Naive thymus-derived CD8-positive, alpha-beta T cell (primary cell): ENCODE measurements at regions not wholly inside any gene's neighbourhood (a gene's known extent, or its start where the extent isn't known, plus 50 kb on each side); places are given as distances from the start of the nearest gene placed in this dataset.
"Not testable (repeated sequence)": the region's sequence is repeated elsewhere in the genome, so short reads cannot be mapped to it uniquely, and the experiment has no call there.

Source experiments
- ATAC-seq, 2 donors: fragments of 150-1000 bp; cut with Tn5 transposase in 1 of 2; sonication (Bioruptor Pico), chemical (Tn5 transposase) in 1 of 2; 1 replicate in 1 of 2; 2 replicates in 1 of 2; pipeline ENCODE4 v1.10.0; 2021; ENCODE audit warnings: mild to moderate bottlenecking in 2 of 2, moderate library complexity in 2 of 2
- POLR2A ChIA-PET: fragments of 350-600 bp; sonication (Branson Sonifier 250); formaldehyde crosslinking; loops from one replicate; lab custom pipeline; 2021; ENCODE audit warnings: antibody characterized with exemption; lab: Charles Lee
- DNase-seq, 10 donors: peaks; one replicate each; pipeline versions ENCODE4 v3.0.0 to v3.0.0-alpha.2; 2020 to 2022
- H3K27ac Mint-ChIP-seq, 10 donors: one replicate each; pipeline ENCODE4 v1.8.0; 2020 to 2022; ENCODE audit warnings: mild to moderate bottlenecking in 10 of 10, mixed read lengths in 10 of 10, moderate library complexity in 4 of 10, inconsistent platforms in 1 of 10
- H3K27me3 Mint-ChIP-seq, 5 donors: one replicate each; pipeline ENCODE4 v1.8.0; 2021 to 2022; ENCODE audit warnings: mixed read lengths in 5 of 5
- H3K36me3 Mint-ChIP-seq, 3 donors: one replicate each; pipeline ENCODE4 v1.8.0; 2020 to 2022; ENCODE audit warnings: mixed read lengths in 3 of 3, mild to moderate bottlenecking in 2 of 3, inconsistent platforms in 1 of 3
- H3K4me1 Mint-ChIP-seq, 4 donors: one replicate each; pipeline ENCODE4 v1.8.0; 2021 to 2022; ENCODE audit warnings: mixed read lengths in 4 of 4
- H3K4me3 Mint-ChIP-seq, 10 donors: one replicate each; pipeline ENCODE4 v1.8.0; 2020 to 2022; ENCODE audit warnings: mild to moderate bottlenecking in 10 of 10, mixed read lengths in 10 of 10, moderate library complexity in 6 of 10, inconsistent platforms in 1 of 10
- H3K9me3 Mint-ChIP-seq, 9 donors: one replicate each; pipeline ENCODE4 v1.8.0; 2020 to 2022; ENCODE audit warnings: mixed read lengths in 9 of 9, mild to moderate bottlenecking in 3 of 9, inconsistent platforms in 1 of 9, moderate library complexity in 1 of 9

GRCh38 chr19:28386470-28386869, 826.5 kb downstream of the UQCRFS1 start:
- Mint-ChIP-seq H3K4me3 (peak overlapping the region in 3 of 10 donors; percentile 58 to 79 (median 59)), H3K4me1 (peaks cover 0 to 22% (median 10%) of the 10 kb centered on the region in 4 donors), H3K9me3 (peaks cover 0 to 32% (median 3%) of the 10 kb centered on the region in 9 donors), H3K27me3 (peaks cover 0 to 13% (median 0%) of the 10 kb centered on the region in 5 donors), H3K27ac (peak overlapping the region in 2 of 10 donors; percentile 92 to 95), H3K36me3 (no peaks in the 10 kb centered on the region)
- ATAC-seq (no peak), DNase-seq (no peak)
- POLR2A ChIA-PET, result no interaction called here

GRCh38 chr19:28386066-28386465, 826.9 kb downstream of the UQCRFS1 start:
- peaks cover 0 to 32% (median 3%) of the 10 kb centered on the region in 9 donors for H3K9me3 Mint-ChIP-seq
- H3K4me3 Mint-ChIP-seq, result peak overlapping the region in 3 of 10 donors; percentile 58 to 79 (median 59)
- no peaks in the 10 kb centered on the region for H3K36me3 Mint-ChIP-seq
- peak overlapping the region in 2 of 10 donors; percentile 92 to 95 for H3K27ac Mint-ChIP-seq
- POLR2A ChIA-PET, result no interaction called here
- H3K4me1 Mint-ChIP-seq, result peaks cover 0 to 22% (median 10%) of the 10 kb centered on the region in 4 donors
- peaks cover 0 to 14% (median 0%) of the 10 kb centered on the region in 5 donors for H3K27me3 Mint-ChIP-seq
- ATAC-seq (no peak), DNase-seq (no peak)

GRCh38 chr19:28377077-28377476, 835.9 kb downstream of the UQCRFS1 start:
- peaks cover 0 to 13% (median 2%) of the 10 kb centered on the region in 9 donors for H3K9me3 Mint-ChIP-seq
- H3K4me3 Mint-ChIP-seq, result no peak overlapping the region
- ATAC-seq (no peak), DNase-seq (no peak)
- H3K36me3 Mint-ChIP-seq, result peaks cover 0 to 5% (median 0%) of the 10 kb centered on the region in 3 donors
- H3K27ac Mint-ChIP-seq, result no peak overlapping the region
- H3K27me3 Mint-ChIP-seq, result peaks cover 0 to 13% (median 0%) of the 10 kb centered on the region in 5 donors
- POLR2A ChIA-PET, result no interaction called here
- no peaks in the 10 kb centered on the region for H3K4me1 Mint-ChIP-seq

- ATAC-seq (no peak), DNase-seq (no peak)
- no peaks in the 10 kb centered on the region for H3K4me1 Mint-ChIP-seq
- H3K9me3 Mint-ChIP-seq, result peaks cover 0 to 13% (median 5%) of the 10 kb centered on the region in 9 donors
- H3K27me3 Mint-ChIP-seq, result peaks cover 0 to 9% (median 0%) of the 10 kb centered on the region in 5 donors
- H3K27ac Mint-ChIP-seq, result no peak overlapping the region
- H3K4me3 Mint-ChIP-seq, result no peak overlapping the region
- H3K36me3 Mint-ChIP-seq, result peaks cover 0 to 5% (median 0%) of the 10 kb centered on the region in 3 donors
- POLR2A ChIA-PET, result no interaction called here
These were observed 838.0 kb downstream of the UQCRFS1 start for GRCh38 chr19:28374971-28375370.

- H3K4me1 Mint-ChIP-seq, result no peaks in the 10 kb centered on the region
- POLR2A ChIA-PET, result no interaction called here
- no peak for ATAC-seq
These were observed 840.2 kb downstream of the UQCRFS1 start for GRCh38 chr19:28372576-28373247.

GRCh38 chr19:28367146-28367545, 845.8 kb downstream of the UQCRFS1 start:
- no peak for ATAC-seq
- no peak for DNase-seq
- Mint-ChIP-seq H3K9me3 (peaks cover 0 to 37% (median 9%) of the 10 kb centered on the region in 9 donors), H3K4me1 (no peaks in the 10 kb centered on the region), H3K27ac (no peak overlapping the region), H3K4me3 (no peak overlapping the region), H3K36me3 (no peaks in the 10 kb centered on the region), H3K27me3 (peaks cover 0 to 6% (median 0%) of the 10 kb centered on the region in 5 donors)
- POLR2A ChIA-PET, result no interaction called here

More at GRCh38 chr19:28372576-28373247, 840.2 kb downstream of the UQCRFS1 start:
- H3K27me3 Mint-ChIP-seq, result peaks cover 0 to 6% (median 0%) of the 10 kb centered on the region in 5 donors
- no peak overlapping the region for H3K4me3 Mint-ChIP-seq
- H3K9me3 Mint-ChIP-seq, result peaks cover 0 to 19% (median 6%) of the 10 kb centered on the region in 9 donors
- H3K27ac Mint-ChIP-seq, result no peak overlapping the region
- no peak for DNase-seq
- H3K36me3 Mint-ChIP-seq, result peaks cover 0 to 5% (median 0%) of the 10 kb centered on the region in 3 donors

GRCh38 chr19:28363254-28363653, 849.7 kb downstream of the UQCRFS1 start:
- ATAC-seq (no peak), DNase-seq (no peak)
- no peak overlapping the region for H3K27ac Mint-ChIP-seq
- POLR2A ChIA-PET, result no interaction called here
- no peaks in the 10 kb centered on the region for H3K27me3 Mint-ChIP-seq
- no peaks in the 10 kb centered on the region for H3K4me1 Mint-ChIP-seq
- peaks cover 0 to 25% (median 2%) of the 10 kb centered on the region in 9 donors for H3K9me3 Mint-ChIP-seq
- H3K4me3 Mint-ChIP-seq, result no peak overlapping the region
- no peaks in the 10 kb centered on the region for H3K36me3 Mint-ChIP-seq

- Mint-ChIP-seq H3K27ac (no peak overlapping the region), H3K9me3 (peaks cover 0 to 25% (median 4%) of the 10 kb centered on the region in 9 donors), H3K27me3 (no peaks in the 10 kb centered on the region), H3K36me3 (no peaks in the 10 kb centered on the region), H3K4me1 (no peaks in the 10 kb centered on the region), H3K4me3 (no peak overlapping the region)
- DNase-seq (no peak), ATAC-seq (no peak)
- POLR2A ChIA-PET, result no interaction called here
These were observed 853.2 kb downstream of the UQCRFS1 start for GRCh38 chr19:28359431-28360414.

GRCh38 chr19:28358633-28359032, 854.3 kb downstream of the UQCRFS1 start:
- Mint-ChIP-seq H3K4me3 (no peak overlapping the region), H3K9me3 (peaks cover 0 to 25% (median 5%) of the 10 kb centered on the region in 9 donors), H3K27ac (no peak overlapping the region), H3K27me3 (no peaks in the 10 kb centered on the region), H3K4me1 (no peaks in the 10 kb centered on the region), H3K36me3 (no peaks in the 10 kb centered on the region)
- POLR2A ChIA-PET, result no interaction called here
- DNase-seq (no peak), ATAC-seq (no peak)

GRCh38 chr19:28351761-28352160, 861.2 kb downstream of the UQCRFS1 start:
- peaks cover 0 to 4% (median 0%) of the 10 kb centered on the region in 3 donors for H3K36me3 Mint-ChIP-seq
- no peak for ATAC-seq
- no peak for DNase-seq
- no peaks in the 10 kb centered on the region for H3K4me1 Mint-ChIP-seq
- H3K27ac Mint-ChIP-seq, result no peak overlapping the region
- H3K27me3 Mint-ChIP-seq, result peaks cover 0 to 5% (median 0%) of the 10 kb centered on the region in 5 donors
- POLR2A ChIA-PET, result no interaction called here
- no peak overlapping the region for H3K4me3 Mint-ChIP-seq
- H3K9me3 Mint-ChIP-seq, result peaks cover 0 to 29% (median 12%) of the 10 kb centered on the region in 9 donors

GRCh38 chr19:28351321-28351720, 861.6 kb downstream of the UQCRFS1 start:
- H3K36me3 Mint-ChIP-seq, ATAC-seq, POLR2A ChIA-PET, H3K27me3 Mint-ChIP-seq, H3K4me3 Mint-ChIP-seq, DNase-seq, H3K27ac Mint-ChIP-seq, H3K4me1 Mint-ChIP-seq: not testable (repeated sequence)
- H3K9me3 Mint-ChIP-seq, result peaks cover 0 to 29% (median 10%) of the 10 kb centered on the region in 9 donors

GRCh38 chr19:28350673-28351072, 862.3 kb downstream of the UQCRFS1 start:
- Mint-ChIP-seq H3K36me3 (peaks cover 0 to 4% (median 0%) of the 10 kb centered on the region in 3 donors), H3K9me3 (peaks cover 0 to 29% (median 10%) of the 10 kb centered on the region in 9 donors), H3K4me1 (no peaks in the 10 kb centered on the region), H3K4me3 (no peak overlapping the region), H3K27me3 (peaks cover 0 to 5% (median 0%) of the 10 kb centered on the region in 5 donors), H3K27ac (no peak overlapping the region)
- ATAC-seq (no peak), DNase-seq (no peak)
- POLR2A ChIA-PET, result no interaction called here
